Stomach (tissue), 8 donors: ENCODE measurements at regions not wholly inside any gene's neighbourhood (a gene's known extent, or its start where the extent isn't known, plus 50 kb on each side); places are given as distances from the start of the nearest gene placed in this dataset.

Source experiments
- DNase-seq, 2 donors: peaks; one replicate each; pipeline versions ENCODE4 v3.0.0 to v3.0.0-alpha.2; 2013 to 2019
- H3K27ac ChIP-seq, 5 donors: fragments of 200-600 bp in 4 of 5; sonication (generic) in 4 of 5; one replicate each; pipeline ENCODE4 v1.5.1; 2013 to 2019; ENCODE audit warnings: mild to moderate bottlenecking in 1 of 5, moderate library complexity in 1 of 5
- H3K27me3 ChIP-seq, 3 donors: fragments of 200-600 bp; sonication (generic); one replicate each; pipeline ENCODE4 v1.5.1; 2017 to 2019; ENCODE audit warnings: mixed run types in 1 of 3
- H3K36me3 ChIP-seq, 4 donors: fragments of 200-600 bp; sonication (generic); 1 replicate in 3 of 4; 2 replicates in 1 of 4; pipeline ENCODE4 v1.5.1; 2016 to 2019
- H3K4me1 ChIP-seq, 4 donors: fragments of 200-600 bp; sonication (generic); one replicate each; pipeline ENCODE4 v1.5.1; 2016 to 2019
- H3K4me3 ChIP-seq, 4 donors: fragments of 200-600 bp; sonication (generic) in 3 of 4; one replicate each; pipeline ENCODE4 v1.5.1; 2016 to 2019; ENCODE audit warnings: mild to moderate bottlenecking in 1 of 4
- H3K9me3 ChIP-seq, 4 donors: fragments of 200-600 bp; sonication (generic); one replicate each; pipeline ENCODE4 v1.5.1; 2016 to 2019
- CTCF ChIP-seq, 7 experiments: fragments of 450-650 bp in 4 of 7; fragments of 200-600 bp in 3 of 7; sonication (generic) in 3 of 7; IDR thresholded peaks; one replicate each; pipeline ENCODE4 v1.5.1; 2016 to 2019; ENCODE audit warnings: antibody characterized with exemption in 7 of 7, control low read depth in 2 of 7, mild to moderate bottlenecking in 1 of 7
- EP300 ChIP-seq: sonication (generic); formaldehyde crosslinking; IDR thresholded peaks from one replicate; pipeline ENCODE4 v1.6.1; 2017; ENCODE audit warnings: antibody characterized with exemption
- POLR2A ChIP-seq, 4 donors: fragments of 450-650 bp; IDR thresholded peaks; one replicate each; pipeline ENCODE4 v1.6.1; 2016; ENCODE audit warnings: antibody characterized with exemption in 4 of 4, control low read depth in 2 of 4, mild to moderate bottlenecking in 1 of 4, moderate library complexity in 1 of 4
- POLR2AphosphoS5 ChIP-seq, 3 donors: sonication (generic); formaldehyde crosslinking; IDR thresholded peaks; one replicate each; pipeline ENCODE4 v1.6.1; 2016; ENCODE audit warnings: antibody characterized with exemption in 3 of 3
- WGBS, 5 donors: extraction: QIAGEN DNeasy Blood & Tissue Kit in 3 of 5; methylation state at CpG; one replicate each; pipeline versions ENCODE4 v1.1.5 to v1.1.7; 2013 to 2018; 5-methylcytosine and 5-hydroxymethylcytosine counted together
- intact Hi-C: fragments of 100-400 bp; cut with DNase I; formaldehyde crosslinking; loops from one replicate; pipeline ENCODE4 v1.15.1; 2023; ENCODE audit warnings: low total_unique reads
- donor health status: healthy with polysubstance abuse.
- donor health status: Bipolar disorder and iron deficiency.
- donor health status: healthy.

GRCh38 chrX:145881175-145881995 is 63.8 kb downstream of the SLITRK2 start:
- TF ChIP-seq EP300 = no peak
- no peak for TF ChIP-seq POLR2AphosphoS5 (IDR thresholded peaks at IDR 0.05)
- no peak for TF ChIP-seq CTCF (IDR thresholded peaks at IDR 0.05)
- TF ChIP-seq POLR2A (IDR thresholded peaks at IDR 0.05) = no peak
- H3K4me3 ChIP-seq = no peak overlapping the region
- H3K9me3 ChIP-seq = no peaks in the 10 kb centered on the region
- H3K27me3 ChIP-seq = no peaks in the 10 kb centered on the region
- no peaks in the 10 kb centered on the region for H3K36me3 ChIP-seq
- no peaks in the 10 kb centered on the region for H3K4me1 ChIP-seq
- no peak overlapping the region for H3K27ac ChIP-seq
- DNase-seq = no peak
- WGBS, 5 donors = 47 to 74% (median 62%) methylated on average over 13 to 14 of the region's 14 CpGs
- intact Hi-C loops = no loop called here

GRCh38 chrX:145886469-145886868 is 68.8 kb downstream of the SLITRK2 start:
- no peaks in the 10 kb centered on the region for H3K36me3 ChIP-seq
- intact Hi-C loops = no loop called here
- no peaks in the 10 kb centered on the region for H3K4me1 ChIP-seq
- H3K27ac ChIP-seq = no peak overlapping the region
- no peak for DNase-seq
- no peaks in the 10 kb centered on the region for H3K27me3 ChIP-seq
- 63 to 78% (median 68%) methylated on average over 1 of the region's 1 CpG for WGBS, 5 donors
- H3K4me3 ChIP-seq = no peak overlapping the region
- no peak for TF ChIP-seq POLR2A (IDR thresholded peaks at IDR 0.05)
- TF ChIP-seq EP300 = no peak
- TF ChIP-seq POLR2AphosphoS5 (IDR thresholded peaks at IDR 0.05) = no peak
- no peak for TF ChIP-seq CTCF (IDR thresholded peaks at IDR 0.05)
- no peaks in the 10 kb centered on the region for H3K9me3 ChIP-seq

- WGBS, 5 donors = 67 to 85% (median 80%) methylated on average over 3 of the region's 3 CpGs
- Histone ChIP-seq H3K9me3 (no peaks in the 10 kb centered on the region), H3K36me3 (no peaks in the 10 kb centered on the region), H3K4me1 (no peaks in the 10 kb centered on the region), H3K4me3 (no peak overlapping the region), H3K27me3 (no peaks in the 10 kb centered on the region), H3K27ac (no peak overlapping the region)
- intact Hi-C loops = no loop called here
- no peak for DNase-seq
- TF ChIP-seq EP300 (no peak), POLR2AphosphoS5 (IDR thresholded peaks at IDR 0.05) (no peak), POLR2A (IDR thresholded peaks at IDR 0.05) (no peak), CTCF (IDR thresholded peaks at IDR 0.05) (no peak)
Observed at GRCh38 chrX:145910017-145910416, 92.4 kb downstream of the SLITRK2 start.

GRCh38 chrX:145919400-145919799 is 101.8 kb downstream of the SLITRK2 start:
- Histone ChIP-seq H3K4me3 (no peak overlapping the region), H3K4me1 (no peaks in the 10 kb centered on the region), H3K36me3 (no peaks in the 10 kb centered on the region), H3K27me3 (no peaks in the 10 kb centered on the region), H3K9me3 (no peaks in the 10 kb centered on the region), H3K27ac (no peak overlapping the region)
- intact Hi-C loops = no loop called here
- no peak for DNase-seq
- TF ChIP-seq POLR2AphosphoS5 (IDR thresholded peaks at IDR 0.05) = no peak
- no peak for TF ChIP-seq EP300
- no peak for TF ChIP-seq POLR2A (IDR thresholded peaks at IDR 0.05)
- TF ChIP-seq CTCF (IDR thresholded peaks at IDR 0.05) = no peak
